SKM-1 (cell line): ENCODE measurements at regions not wholly inside any gene's neighbourhood (a gene's known extent, or its start where the extent isn't known, plus 50 kb on each side); places are given as distances from the start of the nearest gene placed in this dataset.

ENCODE experiments used
- DNase-seq: peaks from one replicate; lab custom pipeline; 2025; ENCODE audit not compliant: unreplicated experiment; lab: John Stamatoyannopoulos, UW

GRCh38 chr14:32254952-32255679, 52.0 kb upstream of the RNU6-8 start:
- peak; percentile 4 for DNase-seq

DNA sequence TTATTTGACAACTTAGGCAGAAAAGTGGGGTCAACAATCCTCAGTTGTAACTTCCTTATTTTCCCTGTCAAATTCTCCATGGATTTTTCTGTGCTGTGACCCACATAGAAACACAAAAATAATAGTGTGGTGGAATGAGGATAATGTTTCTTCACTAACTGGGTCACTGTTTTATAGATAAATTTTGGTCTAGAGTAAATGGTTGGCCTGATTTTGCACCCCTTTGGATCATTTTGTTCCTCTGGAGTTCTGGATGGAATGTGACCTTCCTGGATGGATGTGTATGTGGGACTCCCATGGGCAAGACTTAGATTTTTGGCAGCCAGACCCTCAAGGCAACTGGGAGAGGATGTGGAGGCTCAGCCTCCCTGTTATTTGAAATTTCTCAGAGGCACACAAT, 52.7 kb upstream of the RNU6-8 start:
- DNase-seq = no peak

DNA sequence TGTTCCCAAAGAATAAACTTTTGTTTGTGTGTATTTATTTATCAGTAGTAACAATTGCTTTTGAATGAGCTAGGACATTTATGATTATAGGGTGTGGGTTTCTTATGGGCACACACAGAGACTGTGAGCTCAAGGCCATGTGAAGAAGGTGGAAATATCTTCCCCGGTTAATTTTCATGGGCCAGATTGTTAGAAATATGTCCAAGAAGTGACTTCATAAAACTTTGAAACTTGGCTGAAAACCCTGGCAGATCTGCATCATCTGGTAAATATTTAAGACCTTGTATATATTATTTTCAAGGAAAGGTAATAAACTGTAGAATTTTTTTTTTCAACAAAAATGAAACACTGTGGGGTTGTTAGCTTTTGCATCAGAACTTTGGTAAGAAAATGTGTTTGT, 53.5 kb upstream of the RNU6-8 start:
- no peak for DNase-seq

- no peak for DNase-seq
Observed at GRCh38 chr14:32258336-32258993, 55.4 kb upstream of the RNU6-8 start.

DNA sequence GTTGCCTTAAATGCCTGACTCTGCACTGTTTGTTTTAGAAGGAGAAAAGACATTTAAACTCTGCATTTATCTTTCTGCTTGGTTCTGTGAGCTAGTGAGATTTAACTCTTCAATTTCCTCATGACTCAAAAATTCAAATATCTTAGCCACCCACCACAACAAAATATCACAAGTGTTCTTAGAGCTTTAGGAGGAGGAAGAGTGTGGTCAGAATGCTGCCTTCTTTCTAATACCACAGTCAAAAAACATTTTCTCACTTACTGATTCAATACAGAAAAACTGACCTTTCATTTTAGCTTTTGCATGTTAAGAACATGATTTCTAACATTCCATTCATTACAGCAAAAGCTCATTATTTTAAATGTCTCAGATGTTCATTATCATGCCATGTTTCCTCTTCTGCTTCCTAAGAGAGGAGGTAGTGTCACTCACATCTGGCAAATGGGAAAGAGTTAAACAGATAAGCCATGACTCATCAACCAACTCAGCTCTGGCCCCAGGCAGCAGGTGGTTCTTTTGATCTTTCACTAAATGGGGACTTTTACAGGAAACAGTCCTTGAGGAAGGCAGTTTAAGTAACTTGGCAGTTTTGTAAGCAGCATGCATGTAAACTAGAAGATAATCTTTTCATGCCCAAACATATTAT, 56.4 kb upstream of the RNU6-8 start:
- no peak for DNase-seq

DNA sequence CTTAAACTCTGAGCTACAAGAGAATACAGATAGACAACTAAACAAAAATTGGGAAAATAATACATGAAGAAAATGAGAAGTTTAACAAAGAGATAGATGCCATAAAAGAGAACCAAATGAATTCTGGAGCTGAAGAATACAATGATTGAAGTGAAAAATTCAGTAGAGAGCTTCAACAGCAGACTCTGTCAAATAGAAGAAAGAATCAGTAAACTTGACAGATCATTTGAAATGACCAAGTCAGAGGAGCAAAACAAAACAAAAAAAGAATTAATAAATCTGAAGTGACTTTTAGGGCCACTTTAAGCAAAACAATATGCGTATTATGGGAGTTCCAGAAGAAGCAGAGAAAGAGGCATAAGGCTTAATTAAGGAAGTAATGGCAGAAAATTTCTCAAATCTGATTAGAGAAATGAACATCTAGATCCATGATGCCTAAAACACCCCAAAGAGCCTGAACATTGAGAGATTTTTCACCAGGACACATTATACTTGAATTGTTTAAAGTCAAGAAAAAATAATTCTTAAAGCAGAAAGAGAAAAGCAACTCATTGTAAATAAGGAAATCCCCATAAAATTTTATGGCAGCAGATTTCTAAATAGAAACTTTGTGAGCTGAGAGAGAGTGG, 61.0 kb upstream of the RNU6-8 start:
- DNase-seq = no peak

GRCh38 chr14:32265584-32265983, 62.5 kb upstream of the RNU6-8 start:
- no peak for DNase-seq

- no peak for DNase-seq
Observed at GRCh38 chr14:32277998-32278397, 51.1 kb upstream of the AKAP6 start.
